LNCaP clone FGC (cell line): ENCODE measurements at regions not wholly inside any gene's neighbourhood (a gene's known extent, or its start where the extent isn't known, plus 50 kb on each side); places are given as distances from the start of the nearest gene placed in this dataset.

Experiments used
- DNase-seq: peaks from one replicate; pipeline ENCODE4 v3.0.0-alpha.2; 2011; ENCODE audit warnings: low read depth
- H3K4me3 ChIP-seq: 2 replicates; pipeline ENCODE4 v1.5.1; 2011; ENCODE audit warnings: mild to moderate bottlenecking, low read depth, low read length, control low read depth
- CTCF ChIP-seq: IDR thresholded peaks from 2 replicates; pipeline ENCODE4 v1.5.1; 2012; ENCODE audit warnings: mild to moderate bottlenecking; ENCODE audit not compliant: control insufficient read depth, insufficient read depth; ENCODE audit errors: extremely low read depth

GRCh38 chr2:150403457-150403856, 84.0 kb downstream of the RND3 start:
- no peak for DNase-seq
- H3K4me3 ChIP-seq, result no peak overlapping the region
- TF ChIP-seq CTCF, result no peak

- no peak overlapping the region for H3K4me3 ChIP-seq
- no peak for TF ChIP-seq CTCF
- no peak for DNase-seq
Measured at GRCh38 chr2:150402953-150403352, 84.5 kb downstream of the RND3 start.

- TF ChIP-seq CTCF, result no peak
- DNase-seq, result no peak
- no peak overlapping the region for H3K4me3 ChIP-seq
Measured at GRCh38 chr2:150400849-150401248, 86.6 kb downstream of the RND3 start.

GRCh38 chr2:150392614-150393013, 94.9 kb downstream of the RND3 start:
- no peak for TF ChIP-seq CTCF
- no peak for DNase-seq
- no peak overlapping the region for H3K4me3 ChIP-seq

GRCh38 chr2:150391779-150392178, 95.7 kb downstream of the RND3 start:
- no peak for DNase-seq
- H3K4me3 ChIP-seq, result no peak overlapping the region
- TF ChIP-seq CTCF, result no peak

GRCh38 chr2:150389447-150389846, 98.0 kb downstream of the RND3 start:
- DNase-seq, result no peak
- no peak overlapping the region for H3K4me3 ChIP-seq
- TF ChIP-seq CTCF, result no peak

- TF ChIP-seq CTCF, result no peak
- H3K4me3 ChIP-seq, result no peak overlapping the region
- DNase-seq, result no peak
Measured at GRCh38 chr2:150388289-150388625, 99.2 kb downstream of the RND3 start.
